ENCODE measurements at regions not wholly inside any gene's neighbourhood (a gene's known extent, or its start where the extent isn't known, plus 50 kb on each side); places are given as distances from the start of the nearest gene placed in this dataset.

DNA sequence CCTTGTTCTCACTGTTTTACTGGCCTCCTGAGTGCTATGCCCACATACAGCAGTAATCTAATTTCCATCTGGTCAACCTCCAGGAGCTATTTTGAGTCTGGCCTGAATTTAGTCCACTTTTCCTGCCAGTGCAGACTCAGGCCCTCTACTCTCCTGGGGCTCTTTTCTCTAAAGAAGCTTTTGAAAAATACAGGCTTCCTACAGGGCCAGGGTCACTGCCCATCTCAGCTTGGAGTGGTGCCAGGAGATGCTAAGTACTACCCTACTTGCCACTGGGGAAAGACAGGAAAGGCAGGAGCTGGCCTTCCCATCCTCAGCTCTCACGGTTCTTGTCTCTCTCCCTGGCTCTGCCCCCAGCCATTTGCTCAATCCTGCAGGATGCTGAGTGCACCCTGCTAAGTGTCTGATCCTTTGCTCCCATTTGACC, 101.7 kb upstream of the SERP2 start:
- Histone ChIP-seq H3F3A (ENCODE audit: insufficient read depth) (peaks cover 24% of the 10 kb centered on the region), H4K20me1 (ENCODE audit: insufficient read depth) (no peaks in the 10 kb centered on the region), H3K27me3 (replicated peaks; ENCODE audit: insufficient read depth) (no peaks in the 10 kb centered on the region), H3K4me2 (ENCODE audit: unreplicated experiment) (no peak overlapping the region), H3K9me2 (ENCODE audit: insufficient read depth) (no peaks in the 10 kb centered on the region; the same call in 1 of the 2 replicates), H3K36me3 (ENCODE audit: low read depth) (no peaks in the 10 kb centered on the region), H3K79me2 (ENCODE audit: insufficient read depth) (no peaks in the 10 kb centered on the region), H3K9me3 (ENCODE audit: low read depth) (no peaks in the 10 kb centered on the region), H3K4me3 (no peak overlapping the region), H3K27ac (no peak overlapping the region), H3K4me1 (ENCODE audit: insufficient read depth) (peaks cover 40% of the 10 kb centered on the region), H3K9ac (no peak overlapping the region), H2AFZ (no peak overlapping the region)
- DNase-seq = no peak
- 55 to 58% methylated on average over 1 of the region's 1 CpG for WGBS, 2 experiments (ENCODE audit: low coverage in 1 of 2, low lambda C conversion rate in 2 of 2, missing lambda C conversion rate in 2 of 2)
- in situ Hi-C loops (cut with MboI) = no loop called here
- TF ChIP-seq EZH2phosphoT487 (IDR thresholded peaks at IDR 0.05; ENCODE audit: insufficient read depth, low read depth) (no peak), EZH2 (IDR thresholded peaks at IDR 0.05; ENCODE audit: insufficient read depth, poor library complexity, severe bottlenecking) (no peak)

DNA sequence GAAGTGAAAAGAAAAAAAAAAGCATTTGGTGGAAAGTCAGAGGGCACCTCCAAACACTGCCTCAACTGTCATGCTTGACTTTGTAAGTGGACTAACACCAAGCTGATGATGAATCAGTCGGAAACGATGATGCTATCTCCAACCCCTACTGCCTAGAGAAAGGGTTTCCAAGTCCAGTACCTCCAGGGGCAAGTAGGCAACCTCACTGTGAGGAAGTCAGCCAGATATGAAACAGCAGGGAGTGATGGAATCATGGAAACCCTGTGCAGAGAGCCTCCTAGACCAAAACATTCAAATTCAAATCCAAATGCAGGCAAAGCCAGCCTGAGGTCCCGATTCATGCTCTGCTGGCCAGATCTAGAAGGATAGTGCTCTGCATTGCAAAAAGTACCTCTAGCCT, 100.9 kb upstream of the SERP2 start:
- in situ Hi-C loops (cut with MboI) = no loop called here
- Histone ChIP-seq H3F3A (ENCODE audit: insufficient read depth) (peaks cover 21% of the 10 kb centered on the region), H3K27ac (no peak overlapping the region), H4K20me1 (ENCODE audit: insufficient read depth) (no peaks in the 10 kb centered on the region), H3K9me2 (ENCODE audit: insufficient read depth) (no peaks in the 10 kb centered on the region; the same call in 1 of the 2 replicates), H3K9me3 (ENCODE audit: low read depth) (no peaks in the 10 kb centered on the region), H3K36me3 (ENCODE audit: low read depth) (no peaks in the 10 kb centered on the region), H3K27me3 (replicated peaks; ENCODE audit: insufficient read depth) (no peaks in the 10 kb centered on the region), H3K79me2 (ENCODE audit: insufficient read depth) (no peaks in the 10 kb centered on the region), H3K4me3 (no peak overlapping the region), H2AFZ (no peak overlapping the region), H3K4me1 (ENCODE audit: insufficient read depth) (peaks cover 35% of the 10 kb centered on the region), H3K9ac (no peak overlapping the region), H3K4me2 (ENCODE audit: unreplicated experiment) (no peak overlapping the region)
- TF ChIP-seq EZH2 (IDR thresholded peaks at IDR 0.05; ENCODE audit: insufficient read depth, poor library complexity, severe bottlenecking) = no peak
- no peak for TF ChIP-seq EZH2phosphoT487 (IDR thresholded peaks at IDR 0.05; ENCODE audit: insufficient read depth, low read depth)
- peak; percentile 58 for DNase-seq
- WGBS, 2 experiments (ENCODE audit: low coverage in 1 of 2, low lambda C conversion rate in 2 of 2, missing lambda C conversion rate in 2 of 2) = 77 to 78% methylated on average over 3 of the region's 3 CpGs

DNA sequence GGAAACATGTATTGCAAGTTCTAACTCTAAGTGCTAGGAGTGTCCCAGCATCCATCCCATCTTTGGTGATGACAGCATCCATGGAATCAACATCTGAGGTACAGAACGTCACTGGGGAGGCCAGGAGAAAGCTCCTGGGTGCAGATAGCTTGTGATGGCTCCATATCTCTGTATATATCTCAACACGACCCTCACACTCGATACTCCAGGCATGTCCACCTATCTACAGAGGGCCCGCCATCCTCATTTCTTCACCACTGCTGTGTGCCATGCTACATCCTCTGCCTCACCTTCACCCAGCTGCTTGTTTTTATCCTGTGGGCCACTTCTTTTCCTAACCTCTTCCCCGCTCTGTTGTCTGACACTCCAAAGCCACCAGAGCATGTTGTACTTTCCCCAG, 100.4 kb upstream of the SERP2 start:
- Histone ChIP-seq H3K9me3 (ENCODE audit: low read depth) (no peaks in the 10 kb centered on the region), H3K9ac (no peak overlapping the region), H3K27ac (no peak overlapping the region), H3K9me2 (ENCODE audit: insufficient read depth) (no peaks in the 10 kb centered on the region; the same call in 1 of the 2 replicates), H3K27me3 (replicated peaks; ENCODE audit: insufficient read depth) (no peaks in the 10 kb centered on the region), H3K4me1 (ENCODE audit: insufficient read depth) (peaks cover 30% of the 10 kb centered on the region), H3K36me3 (ENCODE audit: low read depth) (no peaks in the 10 kb centered on the region), H2AFZ (no peak overlapping the region), H3K4me2 (ENCODE audit: unreplicated experiment) (no peak overlapping the region), H3K79me2 (ENCODE audit: insufficient read depth) (no peaks in the 10 kb centered on the region), H3F3A (ENCODE audit: insufficient read depth) (peaks cover 15% of the 10 kb centered on the region), H4K20me1 (ENCODE audit: insufficient read depth) (no peaks in the 10 kb centered on the region), H3K4me3 (no peak overlapping the region)
- DNase-seq = no peak
- 76% methylated on average over 5 of the region's 5 CpGs for WGBS, 2 experiments (ENCODE audit: low coverage in 1 of 2, low lambda C conversion rate in 2 of 2, missing lambda C conversion rate in 2 of 2)
- no peak for TF ChIP-seq EZH2 (IDR thresholded peaks at IDR 0.05; ENCODE audit: insufficient read depth, poor library complexity, severe bottlenecking)
- TF ChIP-seq EZH2phosphoT487 (IDR thresholded peaks at IDR 0.05; ENCODE audit: insufficient read depth, low read depth) = no peak
- in situ Hi-C loops (cut with MboI) = no loop called here

DNA sequence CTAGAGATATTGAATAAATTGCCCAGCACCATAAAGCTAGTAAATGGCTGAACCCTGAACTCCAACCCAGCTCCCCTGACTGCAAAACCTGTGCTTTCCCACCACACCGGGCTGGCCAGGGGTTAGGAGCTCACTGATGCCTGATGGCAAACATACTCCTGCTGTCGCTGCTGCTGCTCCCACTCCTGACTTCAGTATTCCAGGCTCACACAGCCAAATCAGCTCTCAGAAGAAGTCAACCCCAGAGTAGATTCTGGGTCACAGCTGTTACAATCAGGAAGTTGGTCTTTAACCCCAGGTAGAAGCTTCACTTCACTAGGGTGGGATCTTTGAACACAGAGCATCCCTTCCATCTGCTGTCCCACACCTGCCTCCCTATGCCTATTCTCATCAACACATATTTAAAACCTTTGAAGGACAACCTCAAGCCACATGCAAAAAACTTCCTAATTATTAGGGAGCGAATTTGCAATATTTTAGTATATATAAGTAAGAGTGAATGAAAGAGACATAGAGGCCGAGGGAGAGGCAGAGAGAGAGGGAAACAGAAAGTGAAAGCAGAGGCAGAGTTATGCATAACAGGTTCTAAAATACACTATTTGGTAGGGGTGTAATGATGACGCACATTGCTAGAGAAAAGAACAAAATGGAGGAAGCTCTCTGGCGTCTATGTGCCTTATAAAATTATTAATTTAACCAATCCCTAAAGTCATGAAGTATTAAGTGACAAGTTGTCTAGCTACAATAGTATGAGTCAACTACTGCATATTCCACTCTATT, 99.4 kb upstream of the SERP2 start:
- no peaks in the 10 kb centered on the region for H3K36me3 ChIP-seq (ENCODE audit: low read depth)
- H2AFZ ChIP-seq = peak overlapping the region; percentile 84
- TF ChIP-seq EZH2phosphoT487 (IDR thresholded peaks at IDR 0.05; ENCODE audit: insufficient read depth, low read depth) = no peak
- no peak for TF ChIP-seq EZH2 (IDR thresholded peaks at IDR 0.05; ENCODE audit: insufficient read depth, poor library complexity, severe bottlenecking)
- H3K9me2 ChIP-seq (ENCODE audit: insufficient read depth) = no peaks in the 10 kb centered on the region
- DNase-seq = peak; percentile 78
- 32 to 37% methylated on average over 6 of the region's 6 CpGs for WGBS, 2 experiments (ENCODE audit: low coverage in 1 of 2, low lambda C conversion rate in 2 of 2, missing lambda C conversion rate in 2 of 2)
- H3K9ac ChIP-seq = peak overlapping the region; percentile 57; the same call in 1 of the 2 replicates
- H3K4me3 ChIP-seq = peak overlapping the region; percentile 55
- 0 out of 2 replicates have a peak, but pooled peaks cover 12% of the 10 kb centered on the region for H3F3A ChIP-seq (ENCODE audit: insufficient read depth)
- peak overlapping the region; percentile 73 for H3K4me2 ChIP-seq (ENCODE audit: unreplicated experiment)
- no peaks in the 10 kb centered on the region for H3K79me2 ChIP-seq (ENCODE audit: insufficient read depth)
- H3K4me1 ChIP-seq (ENCODE audit: insufficient read depth) = peaks cover 26% of the 10 kb centered on the region; the same call in 1 of the 2 replicates
- H3K9me3 ChIP-seq (ENCODE audit: low read depth) = no peaks in the 10 kb centered on the region
- in situ Hi-C loops (cut with MboI) = no loop called here
- H4K20me1 ChIP-seq (ENCODE audit: insufficient read depth) = no peaks in the 10 kb centered on the region
- H3K27me3 ChIP-seq (replicated peaks; ENCODE audit: insufficient read depth) = no peaks in the 10 kb centered on the region
- peak overlapping the region; percentile 12; the same call in 1 of the 2 replicates for H3K27ac ChIP-seq

Measured in GM23248 (cell line).